ENCODE measurements at regions not wholly inside any gene's neighbourhood (a gene's known extent, or its start where the extent isn't known, plus 50 kb on each side); places are given as distances from the start of the nearest gene placed in this dataset.

DNA sequence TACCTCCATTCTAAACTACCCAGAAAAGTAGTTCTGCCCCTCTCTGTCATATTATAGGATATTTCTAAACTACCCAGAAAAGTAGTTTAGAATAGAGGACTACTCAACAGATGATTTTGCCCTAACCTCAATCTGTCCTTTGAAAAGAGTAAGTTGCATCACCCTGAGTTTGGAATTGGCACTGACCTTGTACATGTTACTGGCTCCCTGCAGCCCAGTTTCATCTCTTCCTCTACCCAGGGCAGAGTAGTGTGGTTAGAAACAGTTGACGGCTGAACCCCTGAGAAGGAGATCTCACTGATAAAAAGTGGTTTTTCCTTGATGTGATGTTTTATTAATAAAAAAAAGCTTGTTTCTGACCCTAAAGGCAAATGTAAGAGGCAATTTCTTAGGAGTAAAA is 340.5 kb upstream of the NECTIN3 start:
- DNase-seq, result no peak

DNA sequence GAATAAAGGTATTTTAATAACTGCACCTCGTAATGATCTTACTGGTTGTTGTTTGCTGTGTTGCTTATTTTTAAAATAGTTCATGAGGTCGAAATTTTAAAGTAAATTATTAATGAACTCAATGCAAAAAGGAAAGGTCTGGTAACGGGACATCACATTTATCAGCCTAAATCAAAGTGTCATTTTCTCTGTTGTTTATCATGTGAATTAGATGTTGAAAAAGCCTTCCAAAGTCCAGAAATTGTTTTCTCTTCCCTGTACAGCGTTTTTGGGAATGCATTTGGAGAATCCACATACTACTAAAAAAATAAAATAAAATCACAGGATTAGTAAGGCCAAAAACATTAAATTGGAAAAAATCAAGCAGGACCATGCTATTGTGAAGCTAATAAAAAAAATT is 339.2 kb upstream of the NECTIN3 start:
- no peak for DNase-seq

DNA sequence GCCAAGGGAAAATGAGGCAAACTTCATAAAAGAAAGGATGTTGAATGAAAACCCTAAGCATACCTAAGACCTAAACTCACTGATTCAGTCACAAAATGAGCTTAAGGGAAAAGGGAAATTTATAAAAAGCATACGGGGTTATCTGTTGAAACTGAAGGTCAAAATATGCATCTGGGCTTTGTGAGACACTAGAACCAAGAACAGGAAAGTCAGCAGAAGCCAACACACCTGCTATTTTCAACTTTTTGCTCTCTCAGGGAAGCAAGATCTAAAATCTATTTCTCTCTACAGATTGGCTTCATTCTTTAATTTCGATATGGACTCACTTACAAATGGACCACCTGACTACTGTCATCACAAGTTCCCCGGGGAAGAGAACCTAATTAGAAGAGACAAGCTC is 338.6 kb upstream of the NECTIN3 start:
- no peak for DNase-seq

DNA sequence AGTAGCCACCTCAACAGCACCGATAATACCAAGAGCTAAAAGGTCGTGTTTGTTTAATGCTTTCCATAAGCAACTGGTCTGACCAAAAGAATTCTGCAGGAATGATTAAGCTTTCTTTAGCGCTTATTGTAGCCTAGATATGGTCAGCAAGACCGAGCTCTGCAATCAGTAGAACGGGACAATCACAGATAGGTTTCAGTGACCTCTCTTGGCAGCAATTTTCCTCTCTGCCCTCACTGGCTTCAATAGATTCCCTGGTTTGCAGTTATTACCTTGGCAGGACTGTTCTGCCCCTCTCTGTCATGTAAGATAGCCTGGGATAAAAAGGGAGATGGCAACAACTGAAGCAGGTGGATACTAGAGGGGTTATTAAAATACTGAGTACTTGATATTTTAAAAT is 337.1 kb upstream of the NECTIN3 start:
- DNase-seq, result no peak

DNA sequence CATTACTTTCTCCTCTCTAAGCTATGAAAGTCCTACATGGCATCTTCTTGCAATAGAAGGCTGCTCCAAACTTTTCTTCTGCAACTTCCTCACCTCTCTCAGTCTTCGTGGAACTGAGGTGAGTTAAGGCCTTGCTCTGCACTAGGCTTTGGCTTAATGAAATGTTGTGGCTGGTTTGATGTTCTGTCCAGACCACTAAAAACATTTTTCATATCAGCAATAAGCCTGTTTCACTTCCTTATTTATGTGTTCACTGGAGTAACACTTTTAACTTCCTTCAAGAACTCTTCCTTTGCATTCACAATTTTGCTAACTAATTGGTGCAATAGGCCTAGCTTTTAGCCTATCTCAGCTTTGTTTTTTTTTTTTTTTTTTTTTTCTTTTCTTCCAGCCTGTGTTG is 335.3 kb upstream of the NECTIN3 start:
- no peak for DNase-seq

DNA sequence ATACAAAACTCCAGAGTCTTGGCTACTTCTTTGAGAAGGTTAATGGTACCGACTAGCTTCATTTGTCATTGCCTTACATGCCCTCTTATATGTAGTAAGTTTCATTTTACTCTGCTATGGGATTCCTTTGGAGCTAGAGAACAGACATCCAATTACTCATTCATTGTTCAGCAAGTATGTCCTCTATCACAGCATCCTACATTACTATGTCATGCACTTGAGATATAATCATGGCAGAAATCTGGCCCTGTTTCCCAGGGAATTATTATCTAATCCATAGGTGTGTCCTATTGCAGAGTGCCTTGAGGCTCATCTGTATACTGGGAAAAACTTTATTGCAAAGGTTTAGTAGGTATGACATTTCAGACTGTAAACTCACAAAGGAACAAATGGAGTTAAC is 333.1 kb upstream of the NECTIN3 start:
- no peak for DNase-seq

DNA sequence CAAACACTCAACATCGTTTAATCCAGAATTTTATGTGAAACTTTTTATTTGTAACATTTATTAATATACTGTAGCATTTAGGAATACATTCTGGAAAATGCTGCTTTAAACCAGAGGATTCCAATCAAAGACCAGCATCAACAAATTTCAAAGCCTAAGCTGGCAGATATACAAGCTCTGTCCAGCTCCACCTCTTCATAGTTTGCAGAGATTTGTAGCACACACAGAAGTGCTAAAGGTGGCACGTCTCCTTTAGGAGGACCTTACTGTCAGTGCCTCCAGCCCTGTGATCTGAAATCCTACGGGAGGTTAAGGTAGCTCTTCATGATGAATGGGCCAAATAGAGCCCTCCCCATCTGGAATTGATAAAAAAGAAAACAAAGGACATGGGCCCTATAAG is 329.7 kb upstream of the NECTIN3 start:
- DNase-seq, result no peak

DNA sequence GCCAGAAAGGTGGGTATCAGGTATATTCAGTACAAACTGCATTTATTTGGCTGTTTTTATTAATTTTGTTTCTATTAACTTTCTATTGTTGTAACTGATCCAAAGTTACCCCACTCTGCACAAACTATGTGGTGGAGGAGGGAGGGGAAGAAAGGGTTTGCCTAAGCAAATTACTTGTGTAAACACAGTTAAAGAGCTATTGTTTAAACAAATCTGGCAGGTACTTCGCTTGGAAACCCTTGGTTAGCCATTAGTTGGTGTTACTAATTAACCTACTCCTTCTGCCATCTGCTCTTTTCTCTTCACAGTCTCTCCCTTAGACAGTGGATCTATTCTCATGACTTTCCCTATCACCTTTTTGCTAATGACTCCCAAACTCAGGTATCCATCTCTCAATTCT is 328.4 kb upstream of the NECTIN3 start:
- DNase-seq, result peak; percentile 38

DNA sequence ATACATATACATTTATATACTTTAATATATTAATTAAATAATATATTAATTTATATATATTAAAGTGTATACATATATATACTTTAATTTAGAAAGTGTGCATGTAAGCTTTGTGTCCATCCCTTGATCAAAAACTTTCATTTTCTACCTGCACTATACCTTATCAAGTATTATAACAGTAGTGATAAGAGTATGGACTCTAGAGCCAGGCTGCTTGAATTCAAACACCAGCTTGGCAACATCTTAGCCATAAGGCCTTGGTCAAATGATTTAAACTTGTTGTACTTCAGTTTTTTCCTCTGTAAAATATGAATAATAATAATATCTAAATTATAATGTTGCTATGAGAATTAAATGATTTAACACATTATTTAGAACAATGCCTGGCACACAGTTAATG is 327.6 kb upstream of the NECTIN3 start:
- DNase-seq, result no peak

DNA sequence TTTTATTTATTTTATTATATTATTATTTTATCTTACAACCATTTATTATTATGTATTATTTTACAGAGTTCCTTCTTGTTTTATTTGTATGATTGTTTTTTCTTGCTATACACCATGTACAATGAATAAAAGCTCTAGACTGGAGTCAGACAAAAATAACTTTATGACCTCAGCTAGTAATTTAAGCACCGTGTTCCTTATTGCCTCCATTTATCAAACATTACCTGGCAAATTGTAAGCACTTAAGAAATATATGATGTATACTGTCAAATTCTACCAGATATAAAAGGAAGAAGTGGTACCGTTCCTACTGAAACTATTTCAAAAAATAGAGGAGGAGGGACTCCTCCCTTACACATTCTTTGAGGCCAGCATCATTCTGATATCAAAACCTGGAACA is 326.9 kb upstream of the NECTIN3 start:
- DNase-seq, result no peak

DNA sequence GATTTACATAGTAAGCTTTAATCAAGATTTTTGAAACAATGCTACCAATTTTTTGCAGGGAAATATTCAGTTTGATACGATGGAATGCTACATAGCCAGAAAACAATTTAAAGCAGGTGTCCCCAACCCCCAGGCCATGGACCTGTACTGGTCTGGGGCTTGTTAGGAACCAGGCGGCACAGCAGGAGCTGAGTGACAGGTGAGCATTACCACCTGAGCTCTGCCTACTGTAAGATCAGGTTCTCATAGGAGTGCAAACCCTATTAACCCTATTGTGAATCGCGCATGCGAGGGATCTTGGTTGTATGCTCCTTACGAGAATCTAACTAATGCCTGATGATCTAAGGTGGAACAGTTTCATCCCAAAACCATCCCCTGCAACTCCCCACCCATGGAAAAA is 322.6 kb upstream of the NECTIN3 start:
- no peak for DNase-seq

DNA sequence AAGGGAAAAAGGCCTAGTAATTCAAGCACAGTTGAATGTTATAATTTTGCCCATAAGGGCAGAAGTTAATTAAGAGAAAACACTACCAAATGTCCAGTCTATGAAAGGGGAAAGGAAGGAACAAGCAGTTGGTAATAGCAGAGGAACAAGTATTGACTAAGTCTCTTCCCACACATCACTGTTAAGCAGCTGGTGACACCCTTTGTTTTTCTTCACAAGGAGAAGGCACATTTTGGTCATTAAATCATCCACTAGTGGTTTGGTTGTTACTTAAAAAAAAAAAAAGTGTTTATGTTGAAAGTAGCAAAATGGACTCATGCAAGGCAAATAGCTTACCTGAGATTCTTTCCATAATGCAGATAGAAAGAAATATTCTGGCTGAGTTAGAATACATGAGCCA is 321.4 kb upstream of the NECTIN3 start:
- DNase-seq, result no peak

DNA sequence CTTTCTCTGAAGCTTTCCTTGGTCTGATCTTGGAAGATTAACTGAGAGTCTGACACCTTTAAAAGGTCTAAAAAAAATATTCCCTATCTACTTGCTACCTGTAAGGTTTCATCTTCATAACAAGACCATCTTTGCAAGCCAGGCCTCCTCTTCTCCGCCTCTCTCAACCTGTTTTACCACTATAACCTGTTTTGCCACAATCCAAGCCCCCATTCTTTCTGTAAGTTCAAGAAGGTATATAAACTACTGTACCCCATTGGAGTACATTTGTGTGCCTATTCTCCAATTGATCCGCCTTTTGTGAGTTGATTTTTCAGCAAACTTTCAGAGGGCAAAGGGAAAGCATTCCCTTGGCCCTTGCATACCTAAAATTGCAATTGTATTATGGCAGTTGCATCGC is 319.3 kb upstream of the NECTIN3 start:
- DNase-seq, result no peak

DNA sequence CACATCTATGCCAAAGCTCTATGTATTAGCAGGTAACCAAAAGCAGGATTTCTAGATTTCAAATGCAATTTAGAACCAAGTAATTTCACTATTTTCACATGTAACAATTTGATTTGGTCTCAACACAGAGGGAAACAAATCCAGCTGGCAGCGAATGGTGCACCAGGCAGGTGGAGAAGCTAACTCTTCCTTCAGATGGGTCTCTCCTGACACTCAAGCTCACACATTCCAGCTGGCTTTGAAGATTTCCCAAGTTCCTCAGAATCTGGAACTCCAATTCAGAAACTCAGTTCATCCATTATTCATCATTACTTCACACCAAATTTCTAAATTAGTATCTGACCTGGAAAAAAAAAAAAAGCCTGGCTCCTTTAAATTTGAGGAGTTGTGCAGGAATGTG is 318.1 kb upstream of the NECTIN3 start:
- no peak for DNase-seq

DNA sequence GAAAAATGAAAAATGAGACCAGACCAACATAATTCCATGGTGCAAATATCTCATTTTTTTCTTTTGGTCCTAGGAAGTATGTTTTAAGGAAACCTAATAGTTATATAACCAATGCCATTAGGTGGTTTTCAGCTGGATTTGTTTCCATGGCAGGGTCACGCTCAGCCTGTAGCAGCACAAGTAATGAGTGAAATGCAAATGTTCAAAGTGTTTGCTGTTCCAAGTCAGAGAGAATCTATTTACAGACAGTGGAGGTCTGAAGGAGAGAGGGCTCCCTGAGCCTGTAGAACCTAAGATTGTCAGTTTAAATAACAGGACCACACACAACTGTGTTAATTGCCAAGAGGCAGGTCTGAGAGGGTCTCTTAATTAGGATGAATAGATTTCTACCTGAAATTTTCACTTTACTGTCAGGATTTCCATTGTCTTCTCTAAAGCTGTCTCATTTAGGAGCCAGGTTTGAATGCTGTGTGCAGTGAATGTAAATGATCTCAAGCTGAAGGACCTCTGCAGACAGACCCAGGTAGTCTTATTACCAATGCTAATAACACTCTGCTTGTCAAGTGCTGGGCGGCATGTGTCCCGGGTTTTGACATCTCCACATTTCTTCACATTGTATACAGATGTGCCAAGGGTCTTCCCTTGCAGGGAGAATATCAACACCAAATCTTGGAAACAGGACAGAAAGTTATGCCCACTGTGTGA is 317.3 kb upstream of the NECTIN3 start:
- peak; percentile 45 for DNase-seq

DNA sequence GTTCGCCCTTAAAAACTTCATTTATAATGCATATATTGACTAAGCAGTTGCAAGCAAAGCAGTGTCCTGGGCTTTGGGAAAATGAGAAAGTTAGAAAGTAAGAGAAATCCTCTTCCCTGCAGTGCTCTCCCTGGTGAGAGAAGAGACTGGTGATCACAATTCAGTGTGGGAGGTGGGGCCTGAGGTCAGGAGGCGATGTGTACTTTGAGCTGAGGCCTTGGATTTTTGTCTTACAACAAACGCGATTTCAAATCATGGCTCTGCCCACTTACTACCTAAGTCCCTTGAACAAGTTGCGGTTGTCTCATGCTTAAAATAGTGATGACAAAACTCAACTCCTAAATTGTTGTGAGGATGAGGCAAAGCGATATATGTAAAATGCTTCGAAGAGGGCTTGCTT is 316.3 kb upstream of the NECTIN3 start:
- DNase-seq, result no peak

DNA sequence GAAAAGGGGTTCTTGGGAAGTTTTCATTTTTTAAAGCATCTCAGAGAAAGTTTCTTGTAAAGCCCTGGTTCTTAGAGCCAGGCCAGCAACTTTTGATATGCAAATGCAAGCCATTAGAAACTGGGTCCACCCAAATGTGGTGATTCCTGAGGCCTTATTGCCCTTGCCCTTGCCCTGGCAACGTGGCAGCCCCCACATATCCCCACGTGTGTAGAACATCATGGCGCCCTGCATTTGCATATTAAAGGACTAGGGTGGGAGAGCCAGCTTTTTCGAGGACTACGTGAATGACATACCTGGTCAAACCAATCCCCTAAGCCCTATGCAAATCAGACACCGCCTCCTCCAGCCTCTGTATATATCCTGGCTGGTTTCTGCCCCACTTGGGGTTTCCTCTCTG is 314.9 kb upstream of the NECTIN3 start:
- DNase-seq, result no peak

DNA sequence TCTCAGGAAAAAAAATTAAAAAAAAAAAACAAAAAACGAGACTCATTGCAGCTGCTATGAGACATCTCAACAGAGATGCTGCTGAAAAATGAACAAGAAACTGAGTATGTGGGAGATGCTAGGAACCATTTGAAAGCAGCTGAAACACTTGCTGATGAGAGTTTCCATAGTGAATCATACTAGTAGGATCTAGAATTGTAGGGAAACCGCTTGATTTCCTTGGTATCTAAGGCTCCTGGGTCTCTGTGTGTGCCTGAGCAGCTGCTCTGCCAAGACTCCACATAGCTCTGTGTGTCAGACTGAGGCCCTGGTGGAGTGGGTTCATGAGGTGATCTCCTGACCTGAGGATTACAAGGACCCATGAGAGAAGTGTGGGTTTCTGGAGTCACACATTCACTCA is 313.4 kb upstream of the NECTIN3 start:
- DNase-seq, result no peak

DNA sequence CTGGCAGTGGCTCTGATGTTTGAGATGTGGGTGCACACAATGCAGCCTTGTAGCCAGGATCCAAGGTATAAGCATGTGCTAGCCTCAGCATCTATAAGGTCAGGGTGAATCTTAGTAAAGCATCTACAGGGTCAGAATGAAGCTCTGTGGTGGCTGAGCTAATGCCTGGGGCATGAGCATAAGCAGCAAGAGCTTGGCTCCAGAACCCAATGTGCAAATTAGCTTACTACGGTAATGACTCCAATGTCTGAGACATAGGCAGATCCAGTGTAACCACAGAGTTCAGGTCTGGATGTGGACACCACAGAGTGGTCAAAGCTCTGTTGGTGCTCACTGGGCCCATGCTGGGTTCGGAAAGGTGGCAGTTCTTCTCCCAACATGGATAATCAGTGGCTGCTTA is 304.5 kb upstream of the NECTIN3 start:
- no peak for DNase-seq

DNA sequence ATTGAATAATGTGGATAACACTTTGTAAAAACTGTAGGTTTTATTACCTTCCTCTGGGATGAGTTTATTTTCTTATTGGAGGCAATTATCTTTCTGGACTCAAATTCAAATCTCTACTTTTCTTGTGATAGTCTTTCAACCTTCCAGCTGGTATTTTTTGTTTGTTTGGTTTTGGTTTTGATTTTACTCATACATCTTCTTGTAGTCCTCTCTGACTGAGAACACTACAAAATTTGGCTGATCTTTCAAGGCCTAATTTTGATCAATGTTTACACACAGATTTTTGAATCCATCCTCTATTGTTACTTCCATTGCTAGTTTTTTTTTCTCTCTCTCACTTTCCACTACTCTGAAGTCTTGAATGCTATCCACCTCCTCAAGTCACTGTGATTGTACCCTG is 303.8 kb upstream of the NECTIN3 start:
- no peak for DNase-seq

DNA sequence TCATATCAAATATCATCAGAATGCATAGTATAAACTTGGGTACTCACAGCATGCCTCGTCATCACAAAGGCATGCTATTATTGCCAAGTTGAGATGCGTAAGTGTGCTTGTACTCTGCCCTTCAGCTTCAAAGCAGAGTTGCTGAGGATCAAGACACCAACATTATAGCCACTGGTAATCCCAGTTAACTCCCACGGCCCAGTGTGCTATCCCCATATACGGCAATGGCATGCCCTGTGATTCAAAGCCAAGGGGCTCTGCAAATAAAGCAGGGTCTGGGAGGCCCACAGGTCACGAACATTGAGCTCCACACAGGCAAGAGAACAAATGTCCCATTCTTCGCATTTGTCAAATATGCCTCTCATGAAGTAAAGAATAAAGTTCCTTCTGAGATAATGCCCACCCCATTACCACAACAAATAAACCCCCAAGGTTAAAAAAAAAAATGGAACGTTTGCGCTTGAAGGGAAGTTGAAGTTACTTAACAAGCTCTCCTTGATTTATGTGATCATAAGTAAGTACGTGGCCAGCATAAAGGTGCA is 298.1 kb upstream of the NECTIN3 start:
- no peak for DNase-seq

DNA sequence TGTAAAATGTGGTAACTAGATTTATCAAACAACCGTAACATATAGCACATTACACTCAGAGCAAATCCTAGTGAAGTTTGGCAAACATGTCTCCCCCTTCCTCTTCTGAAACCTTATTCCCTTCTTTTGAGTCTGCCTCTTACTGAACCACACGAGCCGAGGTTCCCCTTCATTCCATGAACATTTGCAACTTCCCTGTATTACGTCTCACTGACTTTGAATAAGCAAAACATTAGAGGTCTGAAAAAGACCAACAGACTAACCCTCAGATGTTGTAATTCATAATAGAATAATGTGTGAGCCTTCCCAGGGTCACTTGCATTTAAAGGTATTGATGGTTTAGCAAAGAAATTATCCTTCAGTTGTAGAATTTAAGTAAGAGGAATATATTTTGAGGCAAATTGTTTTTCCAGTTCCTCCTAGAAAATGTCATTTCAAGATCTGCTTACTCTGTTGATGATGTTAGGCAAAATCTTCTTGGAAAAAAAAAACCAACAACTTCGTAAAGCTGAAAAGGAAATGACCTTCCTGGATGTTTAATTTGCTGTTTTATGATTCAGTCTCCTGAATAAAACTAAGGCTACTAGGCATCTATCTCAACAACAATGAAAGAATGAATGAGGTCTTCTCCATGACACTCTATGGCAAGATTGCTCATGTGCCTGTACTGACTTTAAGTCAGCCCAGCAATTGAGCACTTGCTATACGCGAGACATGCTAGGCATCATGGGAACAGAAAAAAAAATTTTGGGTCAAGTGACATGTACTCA is 296.9 kb upstream of the NECTIN3 start:
- DNase-seq, result no peak

DNA sequence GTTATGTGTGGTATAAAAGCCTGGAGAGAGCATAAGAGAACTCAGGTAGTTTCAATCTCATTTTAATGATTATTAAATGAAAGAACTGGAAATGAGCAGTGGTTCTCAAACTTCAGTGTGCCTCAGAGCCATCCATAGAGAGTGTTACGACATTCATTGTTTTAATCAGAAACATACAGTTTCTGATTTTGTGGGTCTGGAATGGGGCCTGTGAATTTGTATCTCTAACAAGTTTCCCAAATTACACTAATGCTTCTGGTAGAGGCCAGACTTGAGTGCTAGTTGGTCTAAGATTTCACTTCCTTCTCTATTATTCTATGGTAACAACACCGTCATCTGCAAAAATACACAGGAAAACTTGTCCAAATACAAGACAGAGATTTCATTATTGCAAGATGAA is 292.0 kb upstream of the NECTIN3 start:
- no peak for DNase-seq

DNA sequence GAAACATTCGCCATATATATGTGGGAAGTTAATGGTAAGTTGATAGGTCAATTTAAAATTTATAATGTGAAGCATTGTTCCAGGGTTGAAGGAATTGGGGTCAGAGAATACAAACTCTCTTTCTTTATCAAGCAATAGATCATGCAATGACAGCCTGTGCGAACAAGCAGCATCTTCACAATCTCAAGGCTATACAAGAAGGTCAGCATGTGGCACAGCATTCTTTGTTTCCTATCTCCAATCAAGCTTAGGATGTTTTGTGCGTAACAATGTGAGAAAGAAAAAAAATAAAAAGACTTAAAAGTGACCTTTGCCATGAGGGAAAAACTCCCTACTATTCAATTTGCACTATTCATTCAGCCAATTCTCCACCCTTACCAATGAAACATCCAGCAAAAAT is 288.1 kb upstream of the NECTIN3 start:
- DNase-seq, result no peak

DNA sequence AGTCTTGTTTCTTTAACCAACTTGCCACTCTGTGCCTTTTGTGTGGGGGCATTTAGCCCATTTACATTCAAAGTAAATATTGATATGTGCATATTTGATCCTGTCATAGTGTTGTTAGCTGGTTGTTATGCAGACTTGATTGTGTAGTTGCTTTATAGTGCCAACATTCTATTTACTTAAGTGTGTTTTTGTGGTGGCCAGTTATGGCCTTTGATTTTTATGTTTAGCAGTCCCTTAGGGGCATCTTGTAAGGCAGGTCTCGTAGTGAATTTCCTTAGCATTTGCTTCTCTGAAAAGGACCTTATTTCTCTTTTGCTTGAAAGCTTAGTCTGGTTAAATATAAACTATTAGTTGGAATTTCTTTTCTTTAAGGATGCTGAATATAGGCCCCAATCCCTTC is 282.8 kb upstream of the NECTIN3 start:
- no peak for DNase-seq

All from NCI-H774 (cell line).